ENCODE measurements at regions not wholly inside any gene's neighbourhood (a gene's known extent, or its start where the extent isn't known, plus 50 kb on each side); places are given as distances from the start of the nearest gene placed in this dataset.
A peak's percentile ranks its signal among the peaks of the same experiment; 100 is the strongest.

GRCh38 chr6:139597087-139597763 lies 222.8 kb upstream of the CITED2 start:
- H3K4me1 Mint-ChIP-seq (ENCODE audit: insufficient read depth, unreplicated experiment), result peaks cover 16% of the 10 kb centered on the region
- H3K9me3 Mint-ChIP-seq (ENCODE audit: unreplicated experiment), result no peaks in the 10 kb centered on the region
- TF ChIP-seq CTCF (IDR thresholded peaks at IDR 0.05; ENCODE audit: unreplicated experiment), result no peak
- ChIA-PET POLR2A (interaction anchor here (0.7 to 4.9 kb wide), 11 partner anchors 9 to 225 kb away, joined by 3 to 42 read pairs (median 6); partner anchors contain the start of gene CITED2), CTCF (interaction anchor here (0.6 to 0.7 kb wide), 2 partner anchors 107 to 600 kb away, joined by 3 read pairs; no protein-coding TSS in a partner anchor)
- intact Hi-C loops (cut with micrococcal nuclease), result no loop called here
- H3K36me3 Mint-ChIP-seq (ENCODE audit: insufficient read depth, unreplicated experiment), result no peaks in the 10 kb centered on the region
- H3K4me3 Mint-ChIP-seq (ENCODE audit: unreplicated experiment), result peak overlapping the region; percentile 37
- BruUV-seq (replicated peaks), result no TSS peak
- DNase-seq (ENCODE audit: unreplicated experiment), result no peak
- H3K27me3 Mint-ChIP-seq (ENCODE audit: insufficient read depth, unreplicated experiment), result no peaks in the 10 kb centered on the region
- H3K27ac Mint-ChIP-seq (ENCODE audit: low read depth, unreplicated experiment), result peak overlapping the region; percentile 92

GRCh38 chr6:139595183-139595582 lies 220.7 kb upstream of the CITED2 start:
- Mint-ChIP-seq H3K27me3 (ENCODE audit: insufficient read depth, unreplicated experiment) (no peaks in the 10 kb centered on the region), H3K36me3 (ENCODE audit: insufficient read depth, unreplicated experiment) (no peaks in the 10 kb centered on the region), H3K9me3 (ENCODE audit: unreplicated experiment) (no peaks in the 10 kb centered on the region), H3K4me1 (ENCODE audit: insufficient read depth, unreplicated experiment) (peaks cover 16% of the 10 kb centered on the region), H3K27ac (ENCODE audit: low read depth, unreplicated experiment) (no peak overlapping the region), H3K4me3 (ENCODE audit: unreplicated experiment) (no peak overlapping the region)
- intact Hi-C loops (cut with micrococcal nuclease), result no loop called here
- CTCF ChIA-PET, result interaction anchor here (0.6 to 1.1 kb wide), 2 partner anchors 62 to 846 kb away, joined by 3 to 4 read pairs; no protein-coding TSS in a partner anchor
- TF ChIP-seq CTCF (IDR thresholded peaks at IDR 0.05; ENCODE audit: unreplicated experiment), result no peak
- no peak for DNase-seq (ENCODE audit: unreplicated experiment)
- no TSS peak for BruUV-seq (replicated peaks)
- POLR2A ChIA-PET, result interaction anchor here (0.6 to 4.9 kb wide), 5 partner anchors 26 to 867 kb away, joined by 3 to 42 read pairs (median 3); partner anchors contain the start of gene CITED2

GRCh38 chr6:139594333-139594965 lies 220.0 kb upstream of the CITED2 start:
- H3K36me3 Mint-ChIP-seq (ENCODE audit: insufficient read depth, unreplicated experiment), result no peaks in the 10 kb centered on the region
- peak overlapping the region; percentile 49 for H3K27ac Mint-ChIP-seq (ENCODE audit: low read depth, unreplicated experiment)
- H3K4me1 Mint-ChIP-seq (ENCODE audit: insufficient read depth, unreplicated experiment), result peaks cover 16% of the 10 kb centered on the region
- H3K9me3 Mint-ChIP-seq (ENCODE audit: unreplicated experiment), result no peaks in the 10 kb centered on the region
- no TSS peak for BruUV-seq (replicated peaks)
- CTCF ChIA-PET, result interaction anchor here (1.1 kb wide), 1 partner anchor 62 kb away, joined by 4 read pairs; no protein-coding TSS in a partner anchor
- no peak for TF ChIP-seq CTCF (IDR thresholded peaks at IDR 0.05; ENCODE audit: unreplicated experiment)
- intact Hi-C loops (cut with micrococcal nuclease), result no loop called here
- no peaks in the 10 kb centered on the region for H3K27me3 Mint-ChIP-seq (ENCODE audit: insufficient read depth, unreplicated experiment)
- DNase-seq (ENCODE audit: unreplicated experiment), result no peak
- POLR2A ChIA-PET, result interaction anchor here (0.6 to 4.9 kb wide), 4 partner anchors 26 to 221 kb away, joined by 3 to 42 read pairs (median 4); partner anchors contain the start of gene CITED2
- H3K4me3 Mint-ChIP-seq (ENCODE audit: unreplicated experiment), result no peak overlapping the region

- BruUV-seq (replicated peaks), result no TSS peak
- H3K27ac Mint-ChIP-seq (ENCODE audit: low read depth, unreplicated experiment), result peak overlapping the region; percentile 57
- TF ChIP-seq CTCF (IDR thresholded peaks at IDR 0.05; ENCODE audit: unreplicated experiment), result no peak
- intact Hi-C loops (cut with micrococcal nuclease), result no loop called here
- no peaks in the 10 kb centered on the region for H3K27me3 Mint-ChIP-seq (ENCODE audit: insufficient read depth, unreplicated experiment)
- no peaks in the 10 kb centered on the region for H3K36me3 Mint-ChIP-seq (ENCODE audit: insufficient read depth, unreplicated experiment)
- DNase-seq (ENCODE audit: unreplicated experiment), result no peak
- ChIA-PET POLR2A (no interaction called here), CTCF (no interaction called here)
- H3K9me3 Mint-ChIP-seq (ENCODE audit: unreplicated experiment), result no peaks in the 10 kb centered on the region
- H3K4me3 Mint-ChIP-seq (ENCODE audit: unreplicated experiment), result no peak overlapping the region
- peaks cover 14% of the 10 kb centered on the region for H3K4me1 Mint-ChIP-seq (ENCODE audit: insufficient read depth, unreplicated experiment)
These were observed 218.6 kb upstream of the CITED2 start for GRCh38 chr6:139593081-139593480.

Data from MCF 10A (cell line).